K562 (cell line): ENCODE measurements at regions not wholly inside any gene's neighbourhood (a gene's known extent, or its start where the extent isn't known, plus 50 kb on each side); places are given as distances from the start of the nearest gene placed in this dataset.
A peak's percentile ranks its signal among the peaks of the same experiment; 100 is the strongest.

Experiments used
- ATAC-seq: fragments of 200-7000 bp; cut with Tn5 transposase; 3 replicates; pipeline ENCODE4 v1.9.1; 2020; ENCODE audit warnings: moderate library complexity
- BruUV-seq: library from RNA; stranded (reverse); fragments of 400-500 nt; replicated peaks from 2 replicates; lab custom pipeline; 2021; lab: Mats Ljungman, UMichigan
- CTCF ChIA-PET: fragments of 300-600 bp; formaldehyde crosslinking; extraction: SDS; loops from one replicate; lab custom pipeline; 2021; ENCODE audit warnings: low intra/inter-chr PET ratio; lab: Yijun Ruan, JAX
- POLR2A ChIA-PET: fragments of 300-600, 350-650 bp; sonication (Branson Sonifier 250); formaldehyde crosslinking; extraction: SDS; loops from one replicate; lab custom pipeline; 2021; ENCODE audit warnings: antibody characterized with exemption, inconsistent platforms; lab: Yijun Ruan, JAX
- DNase-seq, 4 experiments: peaks; one replicate each; pipeline versions ENCODE4 v3.0.0 to v3.0.0-alpha.2; 2011 to 2018; ENCODE audit warnings: low spot score in 3 of 4, mixed read lengths in 3 of 4; ENCODE audit errors: extremely low read depth in 1 of 4
- FAIRE-seq: peaks from 2 replicates; lab custom pipeline; 2011; peaks lifted over from hg19 to GRCh38; lab: Jason Lieb, UNC
- H2AFZ ChIP-seq: 2 replicates; pipeline ENCODE4 v1.6.0; 2011; ENCODE audit warnings: low read depth, low read length, control low read depth, inconsistent platforms
- H3K27ac ChIP-seq: fragments of 200-600 bp; 3 replicates; pipeline ENCODE4 v1.8.0; 2011; ENCODE audit warnings: low read depth, mild to moderate bottlenecking, control low read depth, inconsistent platforms, low read length, moderate library complexity, mixed read lengths; ENCODE audit errors: extremely low read depth
- H3K27me3 ChIP-seq, 2 experiments: fragments of 300-600 bp in 1 of 2; 2 replicates in 1 of 2; 3 replicates in 1 of 2; pipeline versions ENCODE4 v1.6.0 to v1.8.0; 2011; ENCODE audit warnings: inconsistent platforms in 2 of 2, low read length in 2 of 2, mild to moderate bottlenecking in 1 of 2, mixed read lengths in 1 of 2, moderate library complexity in 1 of 2; ENCODE audit not compliant: control insufficient read depth in 2 of 2, insufficient read depth in 2 of 2
- H3K36me3 ChIP-seq: fragments of 300-600 bp; 3 replicates; pipeline ENCODE4 v1.8.0; 2011; ENCODE audit warnings: mild to moderate bottlenecking, low read length, inconsistent platforms; ENCODE audit not compliant: control insufficient read depth, insufficient read depth
- H3K4me1 ChIP-seq, 2 experiments: fragments of 200-600 bp in 1 of 2; replicated peaks in 1 of 2; 2 replicates in 1 of 2; 3 replicates in 1 of 2; pipeline versions ENCODE4 v1.5.1 to v1.8.0; 2011; ENCODE audit warnings: inconsistent platforms in 2 of 2, low read length in 2 of 2, mild to moderate bottlenecking in 1 of 2, mixed read lengths in 1 of 2, moderate library complexity in 1 of 2; ENCODE audit not compliant: control insufficient read depth in 2 of 2, insufficient read depth in 2 of 2
- H3K4me2 ChIP-seq: 2 replicates; pipeline ENCODE4 v1.6.1; 2011; ENCODE audit warnings: low read length, control low read depth, inconsistent platforms, mixed read lengths; ENCODE audit not compliant: insufficient read depth
- H3K4me3 ChIP-seq: fragments of 200-600 bp; sonication (generic), shearing (Covaris generic); 2 replicates; pipeline ENCODE4 v1.5.1; 2016; ENCODE audit warnings: control low read depth, inconsistent platforms
- H3K79me2 ChIP-seq: fragments of 200-600 bp; 3 replicates; pipeline ENCODE4 v1.8.0; 2011; ENCODE audit warnings: low read length, inconsistent platforms; ENCODE audit not compliant: control insufficient read depth, insufficient read depth
- H3K9ac ChIP-seq, 2 experiments: 2 replicates each; pipeline versions ENCODE4 v1.6.0 to v1.6.1; 2011; ENCODE audit warnings: low read depth in 2 of 2, low read length in 2 of 2, control low read depth in 1 of 2, inconsistent platforms in 1 of 2, mild to moderate bottlenecking in 1 of 2, mixed read lengths in 1 of 2; ENCODE audit not compliant: insufficient read depth in 1 of 2
- H3K9me1 ChIP-seq: one replicate; pipeline ENCODE4 v1.6.0; 2011; ENCODE audit warnings: inconsistent platforms, mild to moderate bottlenecking, low read length, moderate library complexity; ENCODE audit not compliant: control insufficient read depth, insufficient read depth
- H3K9me3 ChIP-seq: replicated peaks from 2 replicates; pipeline ENCODE4 v1.5.1; 2011; ENCODE audit warnings: low read depth, low read length, inconsistent platforms; ENCODE audit not compliant: control insufficient read depth, insufficient read depth
- H4K20me1 ChIP-seq: replicated peaks from 2 replicates; pipeline ENCODE4 v1.6.1; 2011; ENCODE audit warnings: low read length, inconsistent platforms, mixed read lengths; ENCODE audit not compliant: control insufficient read depth, insufficient read depth
- FOXJ2 ChIP-seq: fragments of 200-800 bp; sonication (Bioruptor generic); IDR thresholded peaks from 2 replicates; pipeline ENCODE4 v1.6.1; 2016; ENCODE audit warnings: missing genetic modification characterization, missing compliant biosample characterization
- MEIS2 ChIP-seq: fragments of 450-650 bp; IDR thresholded peaks from 2 replicates; pipeline ENCODE4 v1.6.1; 2014; ENCODE audit warnings: mild to moderate bottlenecking; ENCODE audit not compliant: partially characterized antibody
- PHF8 ChIP-seq: fragments of 200-600 bp; sonication (generic); IDR thresholded peaks from 2 replicates; pipeline ENCODE4 v1.6.1; 2012; ENCODE audit warnings: mixed run types, mild to moderate bottlenecking, inconsistent platforms, low read length, moderate library complexity, borderline replicate concordance
- RAD51 ChIP-seq: fragments of 450-650 bp; IDR thresholded peaks from 2 replicates; pipeline ENCODE4 v1.7.1; 2016; ENCODE audit warnings: low read depth, mild to moderate bottlenecking, borderline replicate concordance
- RBM14 ChIP-seq: fragments of 200-400 bp; formaldehyde crosslinking; IDR thresholded peaks from 2 replicates; pipeline ENCODE4 v1.6.1; 2018; ENCODE audit warnings: low read depth, mild to moderate bottlenecking, low read length, moderate library complexity, borderline replicate concordance; ENCODE audit not compliant: insufficient read depth
- ZNF143 ChIP-seq: sonication (generic); formaldehyde crosslinking; IDR thresholded peaks from 2 replicates; pipeline ENCODE4 v1.9.0; 2022; ENCODE audit warnings: mild to moderate bottlenecking, missing genetic modification reagents
- WGBS: fragments of 100-300 bp; shearing (Covaris generic); methylation state at CpG from one replicate; pipeline ENCODE4 v1.1.6; 2016; ENCODE audit warnings: low coverage, mixed read lengths; ENCODE audit not compliant: insufficient coverage; ENCODE audit errors: missing lambda C conversion rate; 5-methylcytosine and 5-hydroxymethylcytosine counted together
- in situ Hi-C: fragments of 300-500 bp; cut with MboI; formaldehyde crosslinking; loops from 4 replicates; pipeline ENCODE4 v1.15.0; 2018; ENCODE audit warnings: inconsistent platforms, mixed read lengths
- intact Hi-C: fragments of 100-400 bp; cut with micrococcal nuclease; formaldehyde crosslinking; loops from 2 replicates; pipeline ENCODE4 v1.14.2; 2022
- TF ChIP-seq, protein P1 (sequence below), 3 experiments: fragments of 200-800 bp in 1 of 3; sonication (Bioruptor generic) in 1 of 3; sonication (generic) in 1 of 3; formaldehyde crosslinking in 1 of 3; IDR thresholded peaks; 2 replicates each; pipeline versions ENCODE4 v1.6.1 to v1.8.0; 2016 to 2022; ENCODE audit warnings: mild to moderate bottlenecking in 2 of 3, missing compliant biosample characterization in 2 of 3, missing genetic modification characterization in 2 of 3, missing genetic modification reagents in 1 of 3
- TF ChIP-seq, protein P2 (sequence below), 2 experiments: fragments of 450-650 bp in 1 of 2; sonication (generic) in 1 of 2; formaldehyde crosslinking; conservative IDR thresholded peaks; 2 replicates each; pipeline versions ENCODE4 v1.4.0 to v1.8.1; 2020 to 2022; ENCODE audit warnings: mild to moderate bottlenecking in 1 of 2, missing genetic modification reagents in 1 of 2
- TF ChIP-seq, protein P3 (sequence below): sonication (generic); formaldehyde crosslinking; IDR thresholded peaks from 2 replicates; pipeline ENCODE4 v1.5.0; 2020; ENCODE audit warnings: missing genetic modification reagents
- TF ChIP-seq, protein P4 (sequence below): sonication (generic); formaldehyde crosslinking; IDR thresholded peaks from 2 replicates; pipeline ENCODE4 v1.9.0; 2022; ENCODE audit warnings: mild to moderate bottlenecking, missing genetic modification reagents
- TF ChIP-seq, protein P5 (sequence below): fragments of 250-450 bp; sonication (Bioruptor Pico); IDR thresholded peaks from 2 replicates; pipeline ENCODE4 v1.8.0; 2021; ENCODE audit warnings: mild to moderate bottlenecking, moderate library complexity

DNA sequence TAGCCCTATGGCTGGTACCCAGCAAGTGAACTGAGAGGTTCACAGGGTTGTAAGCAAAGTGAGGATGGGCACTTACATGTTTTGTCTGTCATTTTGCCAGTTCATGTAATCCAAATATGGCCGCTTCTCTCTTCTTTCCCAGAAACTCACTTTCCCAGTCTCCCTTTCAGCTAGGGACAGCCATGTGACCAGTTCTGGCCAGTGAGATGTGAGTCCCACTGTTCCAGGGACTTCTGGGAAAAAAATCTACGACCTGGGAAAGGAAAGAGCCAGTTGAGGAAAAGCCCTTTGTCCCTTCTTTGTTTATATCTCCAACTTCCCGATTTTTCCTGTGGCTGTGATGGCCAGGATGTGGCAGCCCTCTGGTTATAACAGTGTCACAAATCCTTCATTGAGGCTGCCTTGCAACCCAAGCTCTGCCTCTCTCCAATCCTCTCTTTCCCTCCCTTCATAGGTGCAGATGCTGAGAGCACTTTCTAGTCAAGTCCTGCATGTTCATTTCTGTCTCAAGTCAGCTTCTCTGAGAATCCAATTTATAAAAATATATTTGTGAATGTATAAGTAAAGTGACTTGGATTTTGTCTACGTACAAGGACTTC, 148.6 kb upstream of the ZFP64 start:
- Histone ChIP-seq H3K4me1 (no peaks in the 10 kb centered on the region), H3K9ac (no peak overlapping the region), H3K36me3 (no peaks in the 10 kb centered on the region), H3K4me2 (peak overlapping the region; percentile 30; the same call in 1 of the 2 replicates), H3K27ac (no peak overlapping the region), H3K27me3 (no peaks in the 10 kb centered on the region), H3K9me1 (no peaks in the 10 kb centered on the region), H2AFZ (peak overlapping the region; percentile 64; the same call in 1 of the 2 replicates), H4K20me1 (no peaks in the 10 kb centered on the region), H3K9me3 (no peaks in the 10 kb centered on the region; the same call in 1 of the 2 replicates), H3K79me2 (no peaks in the 10 kb centered on the region), H3K4me3 (no peak overlapping the region; the same call in 1 of the 2 replicates)
- no peak for FAIRE-seq
- ATAC-seq: peak; percentile 89
- DNase-seq: peak; percentile 4 to 19 (median 16)
- POLR2A ChIA-PET: interaction anchor here (0.8 to 1.0 kb wide), 2 partner anchors 24 to 452 kb away, joined by 3 to 4 read pairs; no protein-coding TSS in a partner anchor
- CTCF ChIA-PET: no interaction called here
- WGBS: 24% methylated on average over 4 of the region's 4 CpGs
- no TSS peak for BruUV-seq
- intact Hi-C loops: no loop called here
- in situ Hi-C loops: no loop called here
- TF ChIP-seq, protein P1, sequence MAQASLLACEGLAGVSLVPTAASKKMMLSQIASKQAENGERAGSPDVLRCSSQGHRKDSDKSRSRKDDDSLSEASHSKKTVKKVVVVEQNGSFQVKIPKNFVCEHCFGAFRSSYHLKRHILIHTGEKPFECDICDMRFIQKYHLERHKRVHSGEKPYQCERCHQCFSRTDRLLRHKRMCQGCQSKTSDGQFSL (CRISPR knock-in tag; IDR thresholded peaks at IDR 0.05): no peak
- TF ChIP-seq, protein P1 (tag; IDR thresholded peaks at IDR 0.05): no peak
- TF ChIP-seq RAD51: peak; percentile 70; the same call in 1 of the 2 replicates
- TF ChIP-seq, protein P2, sequence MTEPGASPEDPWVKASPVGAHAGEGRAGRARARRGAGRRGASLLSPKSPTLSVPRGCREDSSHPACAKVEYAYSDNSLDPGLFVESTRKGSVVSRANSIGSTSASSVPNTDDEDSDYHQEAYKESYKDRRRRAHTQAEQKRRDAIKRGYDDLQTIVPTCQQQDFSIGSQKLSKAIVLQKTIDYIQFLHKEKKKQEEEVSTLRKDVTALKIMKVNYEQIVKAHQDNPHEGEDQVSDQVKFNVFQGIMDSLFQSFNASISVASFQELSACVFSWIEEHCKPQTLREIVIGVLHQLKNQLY (CRISPR knock-in tag; conservative IDR thresholded peaks at IDR 0.05): no peak
- TF ChIP-seq, protein P3, sequence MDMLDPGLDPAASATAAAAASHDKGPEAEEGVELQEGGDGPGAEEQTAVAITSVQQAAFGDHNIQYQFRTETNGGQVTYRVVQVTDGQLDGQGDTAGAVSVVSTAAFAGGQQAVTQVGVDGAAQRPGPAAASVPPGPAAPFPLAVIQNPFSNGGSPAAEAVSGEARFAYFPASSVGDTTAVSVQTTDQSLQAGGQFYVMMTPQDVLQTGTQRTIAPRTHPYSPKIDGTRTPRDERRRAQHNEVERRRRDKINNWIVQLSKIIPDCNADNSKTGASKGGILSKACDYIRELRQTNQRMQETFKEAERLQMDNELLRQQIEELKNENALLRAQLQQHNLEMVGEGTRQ: peak; percentile 95
- peak; percentile 14; the same call in 1 of the 2 replicates for TF ChIP-seq PHF8
- TF ChIP-seq FOXJ2 (tag): no peak
- no peak for TF ChIP-seq RBM14
- TF ChIP-seq, protein P4, sequence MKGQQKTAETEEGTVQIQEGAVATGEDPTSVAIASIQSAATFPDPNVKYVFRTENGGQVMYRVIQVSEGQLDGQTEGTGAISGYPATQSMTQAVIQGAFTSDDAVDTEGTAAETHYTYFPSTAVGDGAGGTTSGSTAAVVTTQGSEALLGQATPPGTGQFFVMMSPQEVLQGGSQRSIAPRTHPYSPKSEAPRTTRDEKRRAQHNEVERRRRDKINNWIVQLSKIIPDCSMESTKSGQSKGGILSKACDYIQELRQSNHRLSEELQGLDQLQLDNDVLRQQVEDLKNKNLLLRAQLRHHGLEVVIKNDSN (CRISPR knock-in tag): peak; percentile 66
- TF ChIP-seq, protein P5, sequence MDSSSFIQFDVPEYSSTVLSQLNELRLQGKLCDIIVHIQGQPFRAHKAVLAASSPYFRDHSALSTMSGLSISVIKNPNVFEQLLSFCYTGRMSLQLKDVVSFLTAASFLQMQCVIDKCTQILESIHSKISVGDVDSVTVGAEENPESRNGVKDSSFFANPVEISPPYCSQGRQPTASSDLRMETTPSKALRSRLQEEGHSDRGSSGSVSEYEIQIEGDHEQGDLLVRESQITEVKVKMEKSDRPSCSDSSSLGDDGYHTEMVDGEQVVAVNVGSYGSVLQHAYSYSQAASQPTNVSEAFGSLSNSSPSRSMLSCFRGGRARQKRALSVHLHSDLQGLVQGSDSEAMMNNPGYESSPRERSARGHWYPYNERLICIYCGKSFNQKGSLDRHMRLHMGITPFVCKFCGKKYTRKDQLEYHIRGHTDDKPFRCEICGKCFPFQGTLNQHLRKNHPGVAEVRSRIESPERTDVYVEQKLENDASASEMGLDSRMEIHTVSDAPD: no peak
- no peak for TF ChIP-seq MEIS2
- TF ChIP-seq ZNF143 (CRISPR knock-in tag): peak; percentile 72
